ENCODE measurements at regions not wholly inside any gene's neighbourhood (a gene's known extent, or its start where the extent isn't known, plus 50 kb on each side); places are given as distances from the start of the nearest gene placed in this dataset.

DNA sequence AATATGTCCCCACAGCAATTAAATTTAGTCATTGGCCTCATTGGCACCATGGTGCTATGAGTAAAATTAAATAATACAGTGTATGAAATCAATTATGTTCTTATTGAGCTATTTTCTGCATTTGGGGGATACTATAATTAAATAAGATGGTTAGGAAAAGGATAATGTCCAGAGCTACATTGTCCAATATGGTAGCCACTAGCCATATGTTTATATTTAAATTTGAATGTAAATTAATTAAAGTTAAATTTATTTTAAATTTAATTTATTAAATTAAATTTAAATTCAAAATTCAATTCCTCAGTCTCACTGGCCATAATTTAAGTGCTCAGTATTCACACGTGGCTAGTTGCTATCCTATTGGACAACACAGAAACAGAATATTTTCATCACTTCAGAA lies 115.7 kb downstream of the SPATA31D1 start:
- TF ChIP-seq EZH2phosphoT487 (conservative IDR thresholded peaks at IDR 0.05; ENCODE audit: low read length) (no peak), CTCF (IDR thresholded peaks at IDR 0.05; ENCODE audit: insufficient read depth, low read length, poor library complexity, severe bottlenecking) (no peak)
